GM12891 (cell line): ENCODE measurements at regions not wholly inside any gene's neighbourhood (a gene's known extent, or its start where the extent isn't known, plus 50 kb on each side); places are given as distances from the start of the nearest gene placed in this dataset.
"Not testable (repeated sequence)": the region's sequence is repeated elsewhere in the genome, so short reads cannot be mapped to it uniquely, and the experiment has no call there.

Experiments
- DNase-seq: peaks from one replicate; pipeline ENCODE4 v3.0.0; 2011; ENCODE audit warnings: low spot score; ENCODE audit not compliant: insufficient read length
- FAIRE-seq: peaks from 2 replicates; lab custom pipeline; 2011; peaks lifted over from hg19 to GRCh38; lab: Jason Lieb, UNC
- PAX5 ChIP-seq: IDR thresholded peaks from 2 replicates; pipeline ENCODE4 v1.6.1; 2011; ENCODE audit warnings: low read length, moderate library complexity, mild to moderate bottlenecking; ENCODE audit not compliant: insufficient read depth, severe bottlenecking
- POLR2A ChIP-seq: IDR thresholded peaks from 2 replicates; pipeline ENCODE4 v1.6.1; 2011; ENCODE audit warnings: low read depth, low read length, control low read depth
- POLR2AphosphoS5 ChIP-seq: IDR thresholded peaks from 2 replicates; pipeline ENCODE4 v1.6.1; 2011; ENCODE audit warnings: low read depth, low read length, control low read depth
- POU2F2 ChIP-seq: IDR thresholded peaks from 2 replicates; pipeline ENCODE4 v1.6.1; 2011; ENCODE audit warnings: low read depth, mild to moderate bottlenecking, control low read depth, low read length, moderate library complexity
- SPI1 ChIP-seq: IDR thresholded peaks from 2 replicates; pipeline ENCODE4 v1.6.1; 2011; ENCODE audit warnings: low read depth, low read length, control low read depth
- TAF1 ChIP-seq: IDR thresholded peaks from 2 replicates; pipeline ENCODE4 v1.6.1; 2011; ENCODE audit warnings: low read depth, low read length, control low read depth

- no peak for FAIRE-seq
- no peak for DNase-seq
- no peak for TF ChIP-seq POU2F2
- no peak for TF ChIP-seq SPI1
- TF ChIP-seq PAX5: no peak
Measured at GRCh38 chr5:13601112-13601511, 343.4 kb downstream of the DNAH5 start.

DNA sequence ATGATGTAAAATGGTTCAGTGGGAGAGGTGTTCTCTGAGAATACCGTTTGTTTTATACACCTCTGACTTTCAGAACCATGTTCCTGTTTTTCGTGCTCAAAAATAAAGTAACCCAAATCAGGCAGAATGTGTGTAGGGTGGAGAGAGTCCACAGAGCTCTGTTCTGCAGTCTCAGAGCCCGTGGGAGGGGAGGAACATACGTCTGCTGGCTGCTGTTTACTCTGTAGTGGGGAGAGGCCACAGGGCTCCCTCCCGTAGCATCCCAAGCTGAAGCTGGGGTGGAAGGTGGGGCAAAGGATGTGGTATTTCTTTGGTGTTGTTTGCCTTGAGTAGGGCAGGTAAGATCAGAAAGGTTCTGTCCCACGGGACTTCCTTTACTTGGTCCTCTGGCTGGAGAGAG lies 348.5 kb downstream of the DNAH5 start:
- no peak for FAIRE-seq
- no peak for DNase-seq
- TF ChIP-seq POLR2AphosphoS5 (no peak), TAF1 (no peak), PAX5 (no peak), SPI1 (no peak), POLR2A (no peak), POU2F2 (no peak)

DNA sequence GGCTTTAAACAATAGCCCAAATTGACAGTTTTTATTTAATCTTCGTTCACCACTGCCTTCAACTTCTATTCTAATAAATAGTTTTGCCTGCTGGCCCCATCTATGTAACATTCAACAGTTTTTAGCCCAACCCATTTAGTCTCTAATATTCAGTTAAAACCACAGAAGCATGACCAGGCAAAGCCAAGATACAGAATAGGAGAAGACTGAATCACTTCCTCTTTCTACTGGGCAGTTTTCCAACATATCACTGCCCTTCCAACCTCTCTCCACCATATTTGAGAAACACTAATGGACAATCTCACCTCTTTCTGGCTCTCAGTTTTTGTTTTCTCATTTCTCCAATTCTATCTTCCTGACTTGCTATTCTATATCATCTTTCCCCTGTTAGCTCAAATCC lies 352.9 kb downstream of the DNAH5 start:
- FAIRE-seq (no peak), DNase-seq (no peak)
- TF ChIP-seq POLR2AphosphoS5: no peak
- TF ChIP-seq SPI1: peak; percentile 48

DNA sequence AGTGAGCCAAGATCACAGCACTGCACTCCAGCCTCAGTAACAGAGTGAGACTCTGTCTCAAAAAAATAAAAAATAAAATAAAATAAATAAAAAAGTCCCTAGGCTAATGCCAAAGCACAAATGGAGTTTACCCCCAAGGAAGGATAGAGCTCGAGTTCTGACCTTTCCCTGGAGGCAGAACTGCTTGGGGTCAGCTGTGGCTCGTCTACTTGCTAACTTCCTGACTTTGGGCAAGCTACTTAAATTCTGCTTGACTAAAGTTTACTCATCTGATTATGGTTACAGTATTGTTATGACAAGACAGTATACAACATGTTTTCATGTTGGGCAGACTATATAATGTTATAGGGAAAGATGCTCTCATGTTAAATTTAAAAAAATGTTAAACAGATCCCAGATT lies 359.2 kb downstream of the DNAH5 start:
- no peak for FAIRE-seq
- no peak for DNase-seq
- no peak for TF ChIP-seq SPI1
- no peak for TF ChIP-seq TAF1

- TF ChIP-seq SPI1: no peak
- TF ChIP-seq POLR2A: no peak
- TF ChIP-seq TAF1: no peak
- TF ChIP-seq POLR2AphosphoS5: no peak
- TF ChIP-seq POU2F2: no peak
- TF ChIP-seq PAX5: no peak
- no peak for FAIRE-seq
- DNase-seq: no peak
Measured at GRCh38 chr5:13581914-13582313, 362.6 kb downstream of the DNAH5 start.

DNA sequence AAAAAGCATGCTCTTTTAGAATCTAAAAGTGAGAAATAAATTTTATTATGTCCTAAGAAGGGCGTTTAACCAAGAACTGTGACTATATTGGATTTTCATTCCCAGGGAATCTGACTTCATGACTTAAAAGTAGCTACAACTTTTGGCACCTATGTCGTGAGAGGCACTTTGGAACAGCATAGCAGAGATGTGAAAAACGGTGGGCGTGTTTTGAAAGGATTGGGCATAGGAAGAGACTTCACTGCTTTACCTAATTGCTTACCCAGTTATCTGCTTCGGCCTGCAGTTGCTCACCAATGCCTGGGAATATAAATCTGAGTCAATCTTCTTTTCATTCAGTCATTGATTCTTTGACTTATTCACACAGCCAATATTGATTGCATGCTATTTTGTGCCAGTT lies 363.4 kb downstream of the DNAH5 start:
- DNase-seq (no peak), FAIRE-seq (no peak)
- TF ChIP-seq POU2F2 (no peak), TAF1 (no peak), POLR2A (no peak), PAX5 (no peak), POLR2AphosphoS5 (no peak)

GRCh38 chr5:13580058-13580457 lies 364.4 kb downstream of the DNAH5 start:
- DNase-seq (no peak), FAIRE-seq (no peak)
- TF ChIP-seq TAF1 (no peak), PAX5 (no peak), POLR2AphosphoS5 (no peak), POLR2A (no peak), POU2F2 (no peak), SPI1 (no peak)

GRCh38 chr5:13579091-13579490 lies 365.4 kb downstream of the DNAH5 start:
- FAIRE-seq, DNase-seq: not testable (repeated sequence)

GRCh38 chr5:13578311-13579039 lies 366.0 kb downstream of the DNAH5 start:
- DNase-seq, FAIRE-seq: not testable (repeated sequence)

DNA sequence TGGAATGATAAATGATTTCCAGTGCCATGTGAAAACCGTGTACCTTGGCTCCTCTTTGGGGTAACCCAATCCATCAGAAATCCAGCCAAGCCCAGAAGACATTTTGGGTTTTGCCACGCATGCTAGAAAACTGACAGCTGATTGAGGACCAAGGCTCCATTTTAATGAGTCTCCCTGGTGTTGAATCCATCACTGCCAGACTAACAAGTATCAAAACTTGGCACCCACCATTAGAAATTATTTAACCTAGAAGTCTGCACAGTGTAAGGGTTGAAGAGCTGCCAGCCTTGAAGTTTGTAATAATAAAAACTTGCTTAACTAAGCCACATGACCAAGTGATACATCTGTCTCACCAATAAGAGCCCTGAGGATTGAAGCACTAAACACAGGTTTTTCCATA lies 369.9 kb downstream of the DNAH5 start:
- FAIRE-seq: no peak
- no peak for TF ChIP-seq POLR2AphosphoS5
- no peak for TF ChIP-seq POU2F2
- TF ChIP-seq TAF1: no peak
- no peak for TF ChIP-seq SPI1
- no peak for TF ChIP-seq PAX5
- TF ChIP-seq POLR2A: no peak
- DNase-seq: no peak

GRCh38 chr5:13572163-13572562 lies 372.3 kb downstream of the DNAH5 start:
- no peak for DNase-seq
- no peak for FAIRE-seq
- TF ChIP-seq TAF1 (no peak), PAX5 (no peak), POLR2A (no peak), SPI1 (no peak), POLR2AphosphoS5 (no peak), POU2F2 (no peak)
